GM12891 (cell line): ENCODE measurements at regions not wholly inside any gene's neighbourhood (a gene's known extent, or its start where the extent isn't known, plus 50 kb on each side); places are given as distances from the start of the nearest gene placed in this dataset.

ENCODE experiments used
- DNase-seq: peaks from one replicate; pipeline ENCODE4 v3.0.0; 2011; ENCODE audit warnings: low spot score; ENCODE audit not compliant: insufficient read length
- FAIRE-seq: peaks from 2 replicates; lab custom pipeline; 2011; peaks lifted over from hg19 to GRCh38; lab: Jason Lieb, UNC
- PAX5 ChIP-seq: IDR thresholded peaks from 2 replicates; pipeline ENCODE4 v1.6.1; 2011; ENCODE audit warnings: low read length, moderate library complexity, mild to moderate bottlenecking; ENCODE audit not compliant: insufficient read depth, severe bottlenecking
- POLR2A ChIP-seq: IDR thresholded peaks from 2 replicates; pipeline ENCODE4 v1.6.1; 2011; ENCODE audit warnings: low read depth, low read length, control low read depth
- POLR2AphosphoS5 ChIP-seq: IDR thresholded peaks from 2 replicates; pipeline ENCODE4 v1.6.1; 2011; ENCODE audit warnings: low read depth, low read length, control low read depth
- POU2F2 ChIP-seq: IDR thresholded peaks from 2 replicates; pipeline ENCODE4 v1.6.1; 2011; ENCODE audit warnings: low read depth, mild to moderate bottlenecking, control low read depth, low read length, moderate library complexity
- SPI1 ChIP-seq: IDR thresholded peaks from 2 replicates; pipeline ENCODE4 v1.6.1; 2011; ENCODE audit warnings: low read depth, low read length, control low read depth
- TAF1 ChIP-seq: IDR thresholded peaks from 2 replicates; pipeline ENCODE4 v1.6.1; 2011; ENCODE audit warnings: low read depth, low read length, control low read depth

- TF ChIP-seq POLR2AphosphoS5: no peak
- no peak for TF ChIP-seq POU2F2
- no peak for TF ChIP-seq PAX5
- TF ChIP-seq SPI1: no peak
- TF ChIP-seq POLR2A: no peak
- TF ChIP-seq TAF1: no peak
- DNase-seq (no peak), FAIRE-seq (peak; percentile 89)
Measured at GRCh38 chr22:22802339-22802970, 85.2 kb upstream of the IGLL5 start.

- DNase-seq (no peak), FAIRE-seq (peak; percentile 13)
- TF ChIP-seq POU2F2 (no peak), POLR2AphosphoS5 (no peak), TAF1 (no peak), PAX5 (no peak), POLR2A (no peak), SPI1 (no peak)
Measured at GRCh38 chr22:22803285-22803853, 84.2 kb upstream of the IGLL5 start.

GRCh38 chr22:22810018-22810427 lies 77.6 kb upstream of the IGLL5 start:
- DNase-seq (no peak), FAIRE-seq (peak; percentile 95)
- TF ChIP-seq POLR2AphosphoS5 (no peak), TAF1 (no peak), PAX5 (no peak), POU2F2 (0 out of 2 replicates have a peak, but pooled peaks have one; percentile 18)

- no peak for DNase-seq
- peak; percentile 20 for FAIRE-seq
- TF ChIP-seq TAF1: no peak
- no peak for TF ChIP-seq POLR2A
- TF ChIP-seq POLR2AphosphoS5: no peak
- TF ChIP-seq PAX5: no peak
- TF ChIP-seq POU2F2: no peak
- no peak for TF ChIP-seq SPI1
Measured at GRCh38 chr22:22810471-22810870, 77.1 kb upstream of the IGLL5 start.

GRCh38 chr22:22811016-22812009 lies 76.3 kb upstream of the IGLL5 start:
- TF ChIP-seq POLR2AphosphoS5: no peak
- TF ChIP-seq TAF1: no peak
- TF ChIP-seq SPI1: no peak
- TF ChIP-seq POLR2A: no peak
- no peak for TF ChIP-seq PAX5
- no peak for TF ChIP-seq POU2F2
- FAIRE-seq: no peak
- DNase-seq: no peak

GRCh38 chr22:22812031-22812905 lies 75.3 kb upstream of the IGLL5 start:
- DNase-seq: no peak
- peak; percentile 88 for TF ChIP-seq SPI1
- TF ChIP-seq PAX5: no peak
- no peak for TF ChIP-seq TAF1
- no peak for TF ChIP-seq POLR2AphosphoS5
- FAIRE-seq: peak; percentile 90

GRCh38 chr22:22813126-22814075 lies 74.2 kb upstream of the IGLL5 start:
- TF ChIP-seq PAX5 (no peak), SPI1 (no peak), POLR2A (no peak), POLR2AphosphoS5 (no peak), TAF1 (no peak), POU2F2 (no peak)
- DNase-seq: no peak
- FAIRE-seq: no peak

- no peak for TF ChIP-seq POLR2A
- no peak for TF ChIP-seq POLR2AphosphoS5
- no peak for TF ChIP-seq SPI1
- no peak for TF ChIP-seq POU2F2
- TF ChIP-seq PAX5: no peak
- FAIRE-seq (no peak), DNase-seq (no peak)
Measured at GRCh38 chr22:22814666-22815396, 72.8 kb upstream of the IGLL5 start.
